ENCODE measurements at regions not wholly inside any gene's neighbourhood (a gene's known extent, or its start where the extent isn't known, plus 50 kb on each side); places are given as distances from the start of the nearest gene placed in this dataset.

GRCh38 chr13:73193554-73193953, 134.7 kb downstream of the KLF5 start:
- ChIA-PET POLR2A (no interaction called here), CTCF (no interaction called here)
- Mint-ChIP-seq H3K27ac (no peak overlapping the region), H3K36me3 (ENCODE audit: low read depth) (no peaks in the 10 kb centered on the region), H3K4me1 (no peaks in the 10 kb centered on the region), H3K4me3 (no peak overlapping the region), H3K9me3 (ENCODE audit: low read depth) (no peaks in the 10 kb centered on the region), H3K27me3 (peaks cover 12% of the 10 kb centered on the region)
- ATAC-seq (no peak), DNase-seq (no peak)
- intact Hi-C loops (cut with DNase I, micrococcal nuclease): no loop called here

GRCh38 chr13:73190477-73190876, 131.7 kb downstream of the KLF5 start:
- Mint-ChIP-seq H3K27ac (no peak overlapping the region), H3K27me3 (peaks cover 10% of the 10 kb centered on the region), H3K4me1 (no peaks in the 10 kb centered on the region), H3K9me3 (ENCODE audit: low read depth) (no peaks in the 10 kb centered on the region), H3K36me3 (ENCODE audit: low read depth) (no peaks in the 10 kb centered on the region), H3K4me3 (no peak overlapping the region)
- DNase-seq: no peak
- POLR2A ChIA-PET: no interaction called here
- no peak for ATAC-seq
- intact Hi-C loops (cut with DNase I, micrococcal nuclease): no loop called here
- CTCF ChIA-PET: no interaction called here

- no peaks in the 10 kb centered on the region for H3K9me3 Mint-ChIP-seq (ENCODE audit: low read depth)
- DNase-seq (no peak), ATAC-seq (no peak)
- no peaks in the 10 kb centered on the region for H3K36me3 Mint-ChIP-seq (ENCODE audit: low read depth)
- ChIA-PET POLR2A (no interaction called here), CTCF (no interaction called here)
- H3K27ac Mint-ChIP-seq: no peak overlapping the region
- no peak overlapping the region for H3K4me3 Mint-ChIP-seq
- intact Hi-C loops (cut with DNase I, micrococcal nuclease): no loop called here
- H3K4me1 Mint-ChIP-seq: no peaks in the 10 kb centered on the region
- peaks cover 10% of the 10 kb centered on the region for H3K27me3 Mint-ChIP-seq
These were observed 131.0 kb downstream of the KLF5 start for GRCh38 chr13:73189776-73190175.

GRCh38 chr13:73189362-73189761, 130.6 kb downstream of the KLF5 start:
- DNase-seq (no peak), ATAC-seq (no peak)
- Mint-ChIP-seq H3K9me3 (ENCODE audit: low read depth) (no peaks in the 10 kb centered on the region), H3K4me1 (no peaks in the 10 kb centered on the region), H3K36me3 (ENCODE audit: low read depth) (no peaks in the 10 kb centered on the region), H3K4me3 (no peak overlapping the region), H3K27ac (no peak overlapping the region), H3K27me3 (peaks cover 8% of the 10 kb centered on the region)
- ChIA-PET CTCF (no interaction called here), POLR2A (no interaction called here)
- intact Hi-C loops (cut with DNase I, micrococcal nuclease): no loop called here

- DNase-seq (no peak), ATAC-seq (no peak)
- ChIA-PET CTCF (no interaction called here), POLR2A (no interaction called here)
- intact Hi-C loops (cut with DNase I, micrococcal nuclease): no loop called here
- H3K9me3 Mint-ChIP-seq (ENCODE audit: low read depth): no peaks in the 10 kb centered on the region
- H3K27me3 Mint-ChIP-seq: no peaks in the 10 kb centered on the region
- H3K27ac Mint-ChIP-seq: no peak overlapping the region
- no peaks in the 10 kb centered on the region for H3K36me3 Mint-ChIP-seq (ENCODE audit: low read depth)
- H3K4me3 Mint-ChIP-seq: no peak overlapping the region
- H3K4me1 Mint-ChIP-seq: no peaks in the 10 kb centered on the region
These were observed 128.3 kb downstream of the KLF5 start for GRCh38 chr13:73187106-73187505.

- POLR2A ChIA-PET: no interaction called here
- intact Hi-C loops (cut with DNase I, micrococcal nuclease): no loop called here
These were observed 121.0 kb downstream of the KLF5 start for GRCh38 chr13:73179650-73180274.

GRCh38 chr13:73177916-73178565, 119.2 kb downstream of the KLF5 start:
- H3K27ac Mint-ChIP-seq: no peak overlapping the region
- ChIA-PET CTCF (no interaction called here), POLR2A (no interaction called here)
- H3K27me3 Mint-ChIP-seq: no peaks in the 10 kb centered on the region
- ATAC-seq (no peak), DNase-seq (no peak)
- no peaks in the 10 kb centered on the region for H3K36me3 Mint-ChIP-seq (ENCODE audit: low read depth)
- no peaks in the 10 kb centered on the region for H3K4me1 Mint-ChIP-seq
- H3K4me3 Mint-ChIP-seq: no peak overlapping the region
- intact Hi-C loops (cut with DNase I, micrococcal nuclease): no loop called here
- no peaks in the 10 kb centered on the region for H3K9me3 Mint-ChIP-seq (ENCODE audit: low read depth)

More at GRCh38 chr13:73179650-73180274, 121.0 kb downstream of the KLF5 start:
- Mint-ChIP-seq H3K9me3 (ENCODE audit: low read depth) (no peaks in the 10 kb centered on the region), H3K36me3 (ENCODE audit: low read depth) (no peaks in the 10 kb centered on the region), H3K27ac (no peak overlapping the region), H3K4me1 (no peaks in the 10 kb centered on the region), H3K4me3 (no peak overlapping the region), H3K27me3 (no peaks in the 10 kb centered on the region)
- no peak for ATAC-seq
- DNase-seq: no peak
- CTCF ChIA-PET: interaction anchor here (1.0 kb wide), 1 partner anchor 10 kb away, joined by 3 read pairs; no protein-coding TSS in a partner anchor

GRCh38 chr13:73177017-73177416, 118.2 kb downstream of the KLF5 start:
- ATAC-seq: no peak
- POLR2A ChIA-PET: no interaction called here

GRCh38 chr13:73174521-73175010, 115.8 kb downstream of the KLF5 start:
- CTCF ChIA-PET: no interaction called here
- Mint-ChIP-seq H3K27ac (no peak overlapping the region), H3K36me3 (ENCODE audit: low read depth) (no peaks in the 10 kb centered on the region), H3K27me3 (no peaks in the 10 kb centered on the region), H3K9me3 (ENCODE audit: low read depth) (no peaks in the 10 kb centered on the region), H3K4me3 (no peak overlapping the region), H3K4me1 (no peaks in the 10 kb centered on the region)
- DNase-seq: no peak
- no peak for ATAC-seq
- POLR2A ChIA-PET: interaction anchor here (0.6 kb wide), 1 partner anchor 58 kb away, joined by 5 read pairs; no protein-coding TSS in a partner anchor
- intact Hi-C loops (cut with DNase I, micrococcal nuclease): no loop called here

More at GRCh38 chr13:73177017-73177416, 118.2 kb downstream of the KLF5 start:
- Mint-ChIP-seq H3K4me3 (no peak overlapping the region), H3K9me3 (ENCODE audit: low read depth) (no peaks in the 10 kb centered on the region), H3K27me3 (no peaks in the 10 kb centered on the region), H3K36me3 (ENCODE audit: low read depth) (no peaks in the 10 kb centered on the region), H3K27ac (no peak overlapping the region), H3K4me1 (no peaks in the 10 kb centered on the region)
- CTCF ChIA-PET: interaction anchor here (0.6 kb wide), 1 partner anchor 217 kb away, joined by 3 read pairs; no protein-coding TSS in a partner anchor
- DNase-seq: no peak
- intact Hi-C loops (cut with DNase I, micrococcal nuclease): no loop called here

- no peak overlapping the region for H3K4me3 Mint-ChIP-seq
- no peaks in the 10 kb centered on the region for H3K9me3 Mint-ChIP-seq (ENCODE audit: low read depth)
- intact Hi-C loops (cut with DNase I, micrococcal nuclease): no loop called here
- H3K27ac Mint-ChIP-seq: no peak overlapping the region
- no peak for DNase-seq
- ChIA-PET POLR2A (no interaction called here), CTCF (no interaction called here)
- no peaks in the 10 kb centered on the region for H3K36me3 Mint-ChIP-seq (ENCODE audit: low read depth)
- H3K4me1 Mint-ChIP-seq: no peaks in the 10 kb centered on the region
- no peaks in the 10 kb centered on the region for H3K27me3 Mint-ChIP-seq
- ATAC-seq: no peak
These were observed 114.5 kb downstream of the KLF5 start for GRCh38 chr13:73173279-73173811.

GRCh38 chr13:73171926-73172325, 113.1 kb downstream of the KLF5 start:
- intact Hi-C loops (cut with DNase I, micrococcal nuclease): no loop called here
- H3K4me1 Mint-ChIP-seq: peaks cover 3% of the 10 kb centered on the region
- CTCF ChIA-PET: interaction anchor here (0.7 kb wide), 1 partner anchor 59 kb away, joined by 3 read pairs; no protein-coding TSS in a partner anchor
- no peak overlapping the region for H3K4me3 Mint-ChIP-seq
- H3K36me3 Mint-ChIP-seq (ENCODE audit: low read depth): no peaks in the 10 kb centered on the region
- ATAC-seq (no peak), DNase-seq (no peak)
- POLR2A ChIA-PET: no interaction called here
- H3K27ac Mint-ChIP-seq: no peak overlapping the region
- no peaks in the 10 kb centered on the region for H3K27me3 Mint-ChIP-seq
- H3K9me3 Mint-ChIP-seq (ENCODE audit: low read depth): no peaks in the 10 kb centered on the region

GRCh38 chr13:73171271-73171682, 112.5 kb downstream of the KLF5 start:
- DNase-seq (no peak), ATAC-seq (no peak)
- Mint-ChIP-seq H3K27ac (no peak overlapping the region), H3K36me3 (ENCODE audit: low read depth) (no peaks in the 10 kb centered on the region), H3K4me1 (peaks cover 3% of the 10 kb centered on the region), H3K27me3 (no peaks in the 10 kb centered on the region), H3K9me3 (ENCODE audit: low read depth) (no peaks in the 10 kb centered on the region), H3K4me3 (no peak overlapping the region)
- intact Hi-C loops (cut with DNase I, micrococcal nuclease): no loop called here
- ChIA-PET POLR2A (no interaction called here), CTCF (no interaction called here)
